Fibroblast of mammary gland (primary cell): ENCODE measurements at regions not wholly inside any gene's neighbourhood (a gene's known extent, or its start where the extent isn't known, plus 50 kb on each side); places are given as distances from the start of the nearest gene placed in this dataset.

Experiments used
- DNase-seq: peaks from one replicate; pipeline ENCODE4 v3.0.0-alpha.2; 2010; ENCODE audit warnings: low read depth
- H3K4me3 ChIP-seq: 2 replicates; pipeline ENCODE4 v1.5.1; 2011; ENCODE audit warnings: low read depth, mild to moderate bottlenecking, low read length, moderate library complexity; ENCODE audit not compliant: control insufficient read depth
- TF ChIP-seq, protein P1 (sequence below): conservative IDR thresholded peaks from 2 replicates; pipeline ENCODE4 v1.5.1; 2011; ENCODE audit warnings: low read depth, low read length, inconsistent platforms; ENCODE audit not compliant: control insufficient read depth, insufficient read depth

DNA sequence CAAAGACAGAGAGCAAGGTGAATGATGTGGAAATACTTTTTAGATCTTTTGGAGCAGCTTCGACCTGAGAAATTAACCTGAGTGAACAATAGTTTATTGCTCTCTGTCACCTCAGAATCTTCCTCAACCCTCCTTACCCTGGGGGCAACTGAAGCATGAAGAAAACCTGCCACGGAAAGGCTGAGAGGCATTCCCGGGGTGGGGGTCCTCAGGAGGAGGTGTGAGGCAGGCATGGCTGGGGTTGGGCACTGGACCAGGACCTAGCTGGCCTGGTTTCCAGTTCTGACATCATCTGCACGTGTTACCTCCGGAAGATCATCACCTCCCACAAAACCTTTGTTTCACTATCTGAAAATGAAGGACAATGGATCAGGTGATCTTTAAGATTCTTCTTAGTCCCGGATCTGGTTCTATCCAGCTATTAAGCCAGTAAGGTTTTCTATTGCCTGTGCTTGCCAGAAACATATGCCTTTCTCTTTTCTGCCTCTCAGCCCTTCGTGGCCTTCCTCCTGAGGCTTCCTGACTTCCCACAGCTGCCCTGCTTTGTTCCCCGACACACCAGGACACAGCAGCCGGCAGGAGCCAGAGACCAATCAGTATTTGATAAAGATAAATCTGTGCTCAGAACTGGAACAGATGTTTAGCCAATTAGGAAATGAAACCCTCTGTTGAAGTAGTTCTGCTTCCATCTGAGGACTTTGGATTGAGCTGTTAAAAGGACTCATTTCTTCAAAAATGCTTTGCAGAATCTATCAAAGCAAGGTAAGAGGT is 232.5 kb downstream of the TDRD15 start:
- DNase-seq: no peak
- no peak overlapping the region for H3K4me3 ChIP-seq
- TF ChIP-seq, protein P1, sequence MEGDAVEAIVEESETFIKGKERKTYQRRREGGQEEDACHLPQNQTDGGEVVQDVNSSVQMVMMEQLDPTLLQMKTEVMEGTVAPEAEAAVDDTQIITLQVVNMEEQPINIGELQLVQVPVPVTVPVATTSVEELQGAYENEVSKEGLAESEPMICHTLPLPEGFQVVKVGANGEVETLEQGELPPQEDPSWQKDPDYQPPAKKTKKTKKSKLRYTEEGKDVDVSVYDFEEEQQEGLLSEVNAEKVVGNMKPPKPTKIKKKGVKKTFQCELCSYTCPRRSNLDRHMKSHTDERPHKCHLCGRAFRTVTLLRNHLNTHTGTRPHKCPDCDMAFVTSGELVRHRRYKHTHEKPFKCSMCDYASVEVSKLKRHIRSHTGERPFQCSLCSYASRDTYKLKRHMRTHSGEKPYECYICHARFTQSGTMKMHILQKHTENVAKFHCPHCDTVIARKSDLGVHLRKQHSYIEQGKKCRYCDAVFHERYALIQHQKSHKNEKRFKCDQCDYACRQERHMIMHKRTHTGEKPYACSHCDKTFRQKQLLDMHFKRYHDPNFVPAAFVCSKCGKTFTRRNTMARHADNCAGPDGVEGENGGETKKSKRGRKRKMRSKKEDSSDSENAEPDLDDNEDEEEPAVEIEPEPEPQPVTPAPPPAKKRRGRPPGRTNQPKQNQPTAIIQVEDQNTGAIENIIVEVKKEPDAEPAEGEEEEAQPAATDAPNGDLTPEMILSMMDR: no peak

DNA sequence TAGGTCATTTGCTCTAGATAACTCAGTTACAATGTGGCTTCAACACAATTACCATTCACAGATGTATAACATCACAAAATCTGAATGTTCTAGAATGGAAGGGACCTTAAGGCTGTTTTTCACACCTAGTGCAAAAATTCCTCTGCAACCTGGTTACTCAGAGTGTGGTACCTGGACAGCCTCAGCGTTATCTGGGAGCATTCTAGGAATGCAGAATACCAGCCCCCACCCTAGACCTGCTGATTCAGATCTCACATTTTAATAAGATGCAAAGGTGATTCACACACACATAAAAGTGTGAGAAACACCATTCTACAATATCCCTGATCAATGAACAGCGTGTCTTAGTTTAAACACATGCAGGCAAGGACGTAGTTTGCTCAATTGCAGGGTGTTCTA is 233.1 kb downstream of the TDRD15 start:
- TF ChIP-seq, protein P1: no peak

DNA sequence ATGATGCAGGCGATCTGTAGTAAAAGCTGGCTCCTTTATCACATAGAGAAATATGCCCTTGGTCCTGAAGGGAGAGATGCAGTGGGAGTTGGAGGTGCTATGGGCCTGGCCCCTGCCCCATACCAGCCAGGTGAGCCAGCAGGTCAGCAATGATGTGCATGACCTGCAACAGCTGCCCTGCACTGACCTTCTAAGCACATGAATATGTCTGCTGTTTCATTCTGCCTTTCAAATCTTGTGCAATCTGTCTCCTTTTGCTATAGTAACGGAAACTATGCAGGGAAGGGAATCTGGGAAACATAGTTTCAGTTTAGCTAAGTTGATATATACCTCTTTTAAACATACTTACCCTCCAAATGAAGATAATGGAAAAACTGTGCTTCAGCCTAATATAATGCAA is 235.2 kb downstream of the TDRD15 start:
- TF ChIP-seq, protein P1: no peak
- DNase-seq: no peak
- no peak overlapping the region for H3K4me3 ChIP-seq

More for the DNA sequence above, 233.1 kb downstream of the TDRD15 start:
- H3K4me3 ChIP-seq: no peak overlapping the region
- DNase-seq: no peak

DNA sequence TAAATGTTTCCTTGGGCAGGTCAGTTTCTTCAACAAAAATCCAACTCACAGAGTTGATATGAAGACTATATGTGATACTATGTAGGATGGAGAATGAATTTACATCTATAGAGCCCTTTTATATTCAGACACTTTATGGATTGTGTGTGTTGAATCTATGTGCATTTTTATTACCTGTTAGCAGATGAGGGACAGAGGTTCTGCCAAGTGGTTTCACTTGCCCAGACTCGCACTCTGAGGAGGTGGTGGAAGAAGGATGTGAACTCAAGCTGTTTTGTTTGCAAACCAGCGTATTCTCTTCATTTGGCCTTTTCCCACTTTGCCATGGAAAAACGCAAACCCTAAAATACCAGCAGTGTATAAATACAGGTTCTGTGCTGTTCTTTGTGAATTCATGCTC is 237.6 kb downstream of the TDRD15 start:
- TF ChIP-seq, protein P1: no peak
- DNase-seq: no peak
- no peak overlapping the region for H3K4me3 ChIP-seq

DNA sequence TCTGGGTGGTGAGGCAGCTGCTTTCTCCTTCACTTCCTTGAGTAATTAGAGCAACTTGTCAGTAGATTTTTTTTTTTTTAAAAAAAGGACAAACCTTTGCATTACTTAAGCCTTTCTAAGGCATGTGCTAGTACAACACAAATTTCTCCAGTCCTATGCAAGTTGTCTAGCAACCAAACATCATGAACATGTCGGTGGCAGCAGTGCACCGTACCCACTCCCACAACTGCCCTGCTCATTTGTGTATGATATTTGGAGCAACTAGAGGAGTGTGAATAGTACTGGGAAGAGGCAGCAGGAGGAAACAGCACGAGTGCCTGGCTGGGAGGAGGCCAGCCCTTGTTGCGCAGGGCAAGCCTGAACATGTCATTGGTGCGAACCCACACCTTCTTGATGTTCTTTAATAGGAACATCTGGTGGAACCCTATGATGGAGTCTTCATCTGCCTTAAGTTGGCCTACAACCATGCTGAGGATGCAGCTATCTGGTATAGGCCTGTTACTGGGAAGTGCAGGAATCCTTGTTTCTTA is 238.3 kb downstream of the TDRD15 start:
- H3K4me3 ChIP-seq: no peak overlapping the region
- TF ChIP-seq, protein P1: no peak
- DNase-seq: no peak

DNA sequence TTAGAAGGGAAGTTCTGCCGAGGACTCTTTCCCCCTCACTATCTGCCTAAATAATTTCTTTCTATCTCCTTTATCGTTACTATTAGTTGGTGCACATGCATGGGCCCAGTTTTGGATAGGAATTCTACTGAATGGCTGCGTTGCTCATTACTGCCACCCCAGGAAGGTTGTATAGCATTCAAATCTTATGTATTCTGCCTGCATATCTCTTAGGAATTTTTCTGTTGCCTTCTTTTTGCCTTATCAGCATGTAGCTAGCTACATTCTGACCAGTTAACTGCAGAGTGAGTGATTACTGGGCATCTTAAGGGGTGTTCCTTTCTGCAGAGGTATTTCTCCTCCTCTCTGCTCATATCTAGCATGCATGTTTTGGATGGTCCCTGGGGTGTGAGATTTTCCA is 239.6 kb downstream of the TDRD15 start:
- DNase-seq: no peak
- TF ChIP-seq, protein P1: no peak
- H3K4me3 ChIP-seq: no peak overlapping the region
